SHP77 (cell line): ENCODE measurements at regions not wholly inside any gene's neighbourhood (a gene's known extent, or its start where the extent isn't known, plus 50 kb on each side); places are given as distances from the start of the nearest gene placed in this dataset.
"Not testable (repeated sequence)": the region's sequence is repeated elsewhere in the genome, so short reads cannot be mapped to it uniquely, and the experiment has no call there.

ENCODE experiments used
- DNase-seq, 2 experiments: peaks; one replicate each; lab custom pipeline; 2025; lab: John Stamatoyannopoulos, UW

- DNase-seq, result no peak
Measured at GRCh38 chr3:67154429-67154828, 156.3 kb downstream of the KBTBD8 start.

DNA sequence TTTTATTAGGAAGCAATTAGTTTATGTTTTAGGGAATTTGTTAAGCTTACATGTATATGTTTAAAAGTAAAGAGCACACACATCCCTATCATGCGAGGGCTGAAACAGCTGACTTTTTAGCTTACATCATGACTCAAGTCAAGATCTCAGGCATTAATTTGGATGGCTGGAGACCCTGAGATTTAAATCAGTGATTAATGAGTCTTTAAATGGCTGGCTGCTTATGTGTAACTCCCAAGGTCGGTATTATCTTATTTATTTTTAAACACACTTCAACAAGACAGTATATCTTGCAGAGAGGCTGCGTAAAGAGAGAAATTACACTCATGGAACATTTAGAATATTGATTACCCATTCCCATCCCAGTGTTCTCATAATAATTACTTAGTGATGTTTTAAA lies 169.4 kb downstream of the KBTBD8 start:
- no peak for DNase-seq

DNA sequence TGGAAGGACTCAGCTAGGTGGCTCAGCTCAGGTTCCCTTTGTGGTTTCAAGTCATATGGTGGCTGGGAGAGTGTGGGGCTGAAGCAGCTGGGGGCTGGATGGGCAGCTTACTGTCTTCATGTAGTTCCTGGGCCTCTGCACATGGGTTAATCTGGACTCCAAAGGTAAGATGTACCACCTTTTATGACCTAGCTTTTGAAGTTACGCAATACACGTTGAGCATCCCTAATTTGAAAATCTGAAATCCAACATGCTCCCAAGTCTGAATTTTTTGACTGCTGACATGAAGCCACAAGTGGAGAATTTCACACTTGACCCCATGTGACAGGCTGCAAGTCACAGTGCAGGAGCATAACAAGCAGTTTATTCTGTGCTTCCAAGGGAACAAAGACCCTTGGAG lies 173.7 kb downstream of the KBTBD8 start:
- DNase-seq, result no peak

GRCh38 chr3:67173130-67173529 lies 175.0 kb downstream of the KBTBD8 start:
- not testable (repeated sequence) for DNase-seq

DNA sequence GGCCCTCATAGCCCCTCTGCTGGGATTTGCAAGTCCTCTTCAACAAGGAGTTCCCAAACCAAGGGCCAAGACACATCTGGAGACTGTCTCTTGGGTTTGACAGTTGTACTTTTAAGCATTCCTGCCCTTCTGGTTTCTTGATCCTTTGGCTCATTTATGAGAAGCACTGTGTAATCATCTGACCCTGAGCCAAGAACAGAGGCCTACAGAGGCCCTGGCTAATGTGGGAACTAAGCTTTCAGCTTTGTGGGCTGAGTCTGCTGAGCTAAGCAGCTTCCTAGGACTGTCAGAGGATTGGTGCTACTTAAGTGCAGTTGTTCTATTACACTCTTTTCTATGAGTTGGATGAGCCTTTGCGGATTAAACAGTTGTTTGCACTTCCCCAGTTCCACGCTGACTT lies 178.3 kb downstream of the KBTBD8 start:
- DNase-seq, result no peak

GRCh38 chr3:67192466-67192865 lies 194.4 kb downstream of the KBTBD8 start:
- no peak for DNase-seq

- DNase-seq, result no peak
Measured at GRCh38 chr3:67196677-67197076, 198.6 kb downstream of the KBTBD8 start.

DNA sequence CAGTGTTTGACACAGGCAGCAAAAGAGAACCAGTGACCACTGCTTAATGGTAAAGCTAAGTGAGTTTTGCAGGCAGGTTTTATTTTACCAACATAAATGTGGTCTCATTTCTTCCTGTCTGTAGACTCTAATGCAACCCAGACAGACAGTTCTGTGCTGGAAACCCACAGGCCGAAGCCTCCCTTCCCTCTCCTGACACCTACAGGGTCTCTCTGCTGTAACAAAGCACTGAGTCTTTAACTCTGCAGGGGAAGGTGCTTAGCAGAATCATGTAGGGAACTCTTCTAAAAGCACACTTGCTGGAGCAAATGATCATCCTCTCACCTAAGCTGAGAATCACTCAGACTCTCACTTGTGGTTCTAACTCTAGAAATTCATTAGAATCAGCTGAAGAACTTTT lies 200.3 kb downstream of the KBTBD8 start:
- no peak for DNase-seq

DNA sequence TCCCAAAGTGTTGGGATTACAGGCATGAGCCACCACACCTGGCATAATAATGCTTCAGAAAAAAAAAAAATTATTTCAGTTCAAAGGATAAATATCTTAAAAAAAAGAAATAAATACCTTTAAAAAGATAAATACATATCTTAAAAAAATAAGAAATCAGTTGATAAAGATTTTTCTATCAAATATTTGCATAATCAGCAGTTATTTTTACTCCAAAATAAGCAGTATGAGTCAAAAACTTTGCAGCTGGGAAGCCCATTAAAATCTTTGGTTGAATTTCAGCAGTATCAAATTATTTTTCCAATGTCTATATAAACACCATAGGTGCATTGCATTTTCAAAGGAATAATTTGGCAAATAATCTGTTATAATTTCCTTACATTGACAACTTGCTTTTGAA lies 202.5 kb downstream of the KBTBD8 start:
- DNase-seq, result no peak

- no peak for DNase-seq
Measured at GRCh38 chr3:67201026-67201425, 202.9 kb downstream of the KBTBD8 start.

- DNase-seq, result no peak
Measured at GRCh38 chr3:67202053-67202452, 203.9 kb downstream of the KBTBD8 start.

GRCh38 chr3:67204951-67205350 lies 206.8 kb downstream of the KBTBD8 start:
- DNase-seq, result no peak

- DNase-seq, result no peak
Measured at GRCh38 chr3:67215690-67216089, 217.6 kb downstream of the KBTBD8 start.

- no peak for DNase-seq
Measured at GRCh38 chr3:67227030-67227429, 228.9 kb downstream of the KBTBD8 start.

GRCh38 chr3:67228136-67228535 lies 230.0 kb downstream of the KBTBD8 start:
- no peak for DNase-seq

DNA sequence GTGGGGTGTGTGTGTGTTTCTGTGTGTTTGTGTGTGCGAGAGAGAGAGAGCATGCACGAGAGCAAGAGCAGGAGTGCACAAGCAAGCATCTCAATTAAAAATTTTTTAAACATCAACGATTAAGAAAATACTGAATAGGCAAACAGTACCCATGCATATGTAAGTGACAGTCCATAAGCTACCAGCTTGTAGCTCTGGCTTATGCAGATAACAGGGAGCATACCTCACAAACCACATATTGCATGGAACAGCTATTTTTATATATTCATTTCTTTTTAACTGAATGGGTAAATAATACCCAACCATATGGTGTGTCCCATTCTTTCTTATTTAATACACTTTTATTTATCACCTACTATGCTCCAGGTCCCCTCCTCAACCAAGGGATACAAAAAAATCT lies 234.5 kb downstream of the KBTBD8 start:
- no peak for DNase-seq

DNA sequence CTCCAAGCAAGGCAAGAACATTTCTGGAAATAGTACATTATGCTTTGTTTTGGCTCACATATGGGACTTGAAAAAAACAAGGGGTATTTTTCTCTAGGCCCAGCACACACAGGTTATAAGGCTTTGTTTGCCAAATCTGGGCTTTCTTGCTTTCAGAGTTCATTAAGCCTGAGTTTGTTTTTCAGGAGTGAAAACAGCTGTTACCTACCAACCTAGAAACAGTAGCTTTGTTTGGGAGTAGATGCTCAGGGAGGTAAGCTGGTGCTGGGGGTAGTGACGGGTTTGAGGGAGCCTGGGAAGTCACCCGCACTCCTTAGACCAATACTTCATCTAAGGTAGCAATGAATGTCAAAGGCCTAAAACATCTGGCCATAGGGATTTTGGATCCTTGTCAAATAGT lies 241.2 kb downstream of the KBTBD8 start:
- no peak for DNase-seq

DNA sequence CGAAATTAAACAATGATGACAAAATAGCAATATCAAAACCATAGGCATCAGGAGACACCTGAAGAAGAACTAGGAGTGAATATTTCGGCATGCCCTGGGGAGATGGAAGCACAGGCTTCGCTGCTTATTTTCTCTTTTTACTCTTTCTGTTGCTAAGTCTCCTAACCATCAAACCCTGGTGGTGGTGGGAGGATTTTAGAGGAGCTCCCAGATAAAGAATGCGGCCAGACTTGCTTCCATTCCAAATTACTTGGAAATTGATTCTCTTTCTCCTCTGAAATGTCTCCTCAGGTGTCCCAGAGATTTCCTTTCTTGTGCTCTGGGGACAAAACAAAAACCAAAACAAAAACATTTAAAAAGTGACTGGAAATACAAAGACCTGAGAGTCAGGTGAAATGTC lies 243.0 kb downstream of the KBTBD8 start:
- no peak for DNase-seq

DNA sequence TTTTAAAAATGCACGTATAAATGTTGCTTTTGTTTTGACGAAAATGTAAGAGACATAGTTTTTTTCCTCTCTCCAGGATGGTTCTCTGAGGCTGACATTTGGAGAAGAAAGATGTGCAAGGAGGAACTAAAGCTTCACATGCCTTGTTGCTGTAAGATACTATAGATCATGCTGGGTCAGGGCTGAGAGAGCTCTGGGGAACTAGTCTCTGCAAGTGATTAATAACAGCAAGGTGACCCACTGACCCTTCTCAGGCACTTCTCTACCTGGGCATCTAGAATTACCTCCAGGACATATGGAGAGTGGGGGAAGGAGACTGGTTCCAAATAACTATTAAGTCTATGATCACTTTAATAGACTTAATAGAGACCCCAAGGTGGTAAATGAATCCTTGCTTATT lies 246.0 kb downstream of the KBTBD8 start:
- no peak for DNase-seq

- no peak for DNase-seq
Measured at GRCh38 chr3:67245545-67245944, 247.4 kb downstream of the KBTBD8 start.

DNA sequence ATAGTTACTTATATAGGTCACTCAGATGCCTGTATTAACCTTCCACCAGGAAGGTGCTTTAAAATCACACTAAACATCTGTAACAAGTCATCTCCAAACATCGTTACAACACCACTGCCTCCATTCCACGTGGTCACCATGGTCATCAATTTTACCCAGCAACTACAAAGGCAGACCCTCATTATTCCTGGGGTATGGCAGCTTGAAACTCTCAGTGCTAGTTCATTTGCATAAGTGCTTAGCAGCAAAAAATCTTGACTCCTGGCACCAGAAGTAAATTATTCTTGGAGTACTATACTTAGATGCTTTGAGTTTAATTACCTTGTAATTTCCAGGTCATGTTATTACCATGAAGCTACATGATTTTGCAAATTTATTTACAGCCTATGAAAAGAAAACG lies 250.6 kb downstream of the KBTBD8 start:
- DNase-seq, result no peak

- DNase-seq, result not testable (repeated sequence)
Measured at GRCh38 chr3:67252906-67253305, 254.8 kb downstream of the KBTBD8 start.

- DNase-seq, result no peak
Measured at GRCh38 chr3:67278015-67278618, 280.0 kb downstream of the KBTBD8 start.

DNA sequence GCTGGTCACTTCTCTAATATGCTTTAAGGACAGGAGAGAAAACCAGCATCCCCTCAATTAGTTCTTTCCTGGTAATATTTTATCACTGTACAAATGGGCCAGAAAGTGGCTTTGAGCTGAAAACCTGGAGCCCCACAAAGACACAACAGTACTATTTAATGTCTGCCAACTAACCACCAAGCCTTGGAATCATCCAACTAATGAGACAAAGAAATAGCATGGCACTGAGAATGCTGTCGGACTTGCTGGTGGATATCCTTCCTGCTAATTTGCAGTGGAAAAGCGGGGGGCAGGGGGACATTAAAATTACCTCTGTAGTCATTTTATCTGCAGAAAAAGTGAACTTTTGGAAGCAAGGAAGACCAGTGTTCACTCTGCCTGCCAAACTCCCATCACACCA lies 288.5 kb downstream of the KBTBD8 start:
- no peak for DNase-seq
